D721Med (cell line): ENCODE measurements at regions not wholly inside any gene's neighbourhood (a gene's known extent, or its start where the extent isn't known, plus 50 kb on each side); places are given as distances from the start of the nearest gene placed in this dataset.

Experiments
- DNase-seq: peaks from one replicate; pipeline ENCODE4 v3.0.0; 2011; ENCODE audit warnings: low spot score; ENCODE audit not compliant: insufficient read length
- FAIRE-seq: peaks from 2 replicates; lab custom pipeline; 2011; peaks lifted over from hg19 to GRCh38; lab: Jason Lieb, UNC
- CTCF ChIP-seq: IDR thresholded peaks from 2 replicates; pipeline ENCODE4 v1.5.1; 2012; ENCODE audit warnings: mild to moderate bottlenecking, control low read depth; ENCODE audit not compliant: insufficient read depth; ENCODE audit errors: missing control alignments

GRCh38 chr5:51990241-51990640 lies 607.0 kb downstream of the ISL1 start:
- DNase-seq, result no peak
- no peak for FAIRE-seq
- TF ChIP-seq CTCF, result no peak

GRCh38 chr5:51990661-51991180 lies 607.5 kb downstream of the ISL1 start:
- FAIRE-seq (no peak), DNase-seq (no peak)
- no peak for TF ChIP-seq CTCF

- TF ChIP-seq CTCF, result no peak
- DNase-seq, result no peak
- FAIRE-seq, result no peak
Observed at GRCh38 chr5:51991940-51992339, 608.7 kb downstream of the ISL1 start.

GRCh38 chr5:51995773-51996306 lies 612.6 kb downstream of the ISL1 start:
- no peak for FAIRE-seq
- DNase-seq, result no peak
- TF ChIP-seq CTCF, result no peak

- FAIRE-seq (no peak), DNase-seq (no peak)
- TF ChIP-seq CTCF, result no peak
Observed at GRCh38 chr5:51996356-51996861, 613.2 kb downstream of the ISL1 start.

GRCh38 chr5:51997500-51997899 lies 614.3 kb downstream of the ISL1 start:
- TF ChIP-seq CTCF, result no peak
- DNase-seq (no peak), FAIRE-seq (no peak)

- DNase-seq (no peak), FAIRE-seq (peak; percentile 6)
- no peak for TF ChIP-seq CTCF
Observed at GRCh38 chr5:51997949-51998348, 614.7 kb downstream of the ISL1 start.
